GM23338 (cell line): ENCODE measurements at regions not wholly inside any gene's neighbourhood (a gene's known extent, or its start where the extent isn't known, plus 50 kb on each side); places are given as distances from the start of the nearest gene placed in this dataset.

Experiments
- CREB1 ChIP-seq: fragments of 250-450 bp; sonication (Bioruptor Pico); IDR thresholded peaks from 2 replicates; pipeline ENCODE4 v1.5.0; 2020; ENCODE audit warnings: low read depth, mild to moderate bottlenecking, moderate library complexity
- EZH2 ChIP-seq: fragments of 200-600 bp; sonication (generic); IDR thresholded peaks from one replicate; pipeline ENCODE4 v1.8.0; 2017; ENCODE audit warnings: antibody characterized with exemption, mild to moderate bottlenecking, low read depth; ENCODE audit not compliant: unreplicated experiment
- EZH2phosphoT487 ChIP-seq: fragments of 200-600 bp; sonication (generic); IDR thresholded peaks from one replicate; pipeline ENCODE4 v1.8.1; 2018; ENCODE audit warnings: antibody characterized with exemption; ENCODE audit not compliant: unreplicated experiment
- POLR2AphosphoS5 ChIP-seq: IDR thresholded peaks from 2 replicates; pipeline ENCODE4 v1.6.1; 2016; ENCODE audit warnings: antibody characterized with exemption, low read depth
- STAT1 ChIP-seq: IDR thresholded peaks from one replicate; pipeline ENCODE4 v1.6.1; 2016; ENCODE audit warnings: antibody characterized with exemption; ENCODE audit not compliant: unreplicated experiment
- ZNF114 ChIP-seq: fragments of 250-450 bp; sonication (Bioruptor Pico); IDR thresholded peaks from 2 replicates; pipeline ENCODE4 v1.5.0; 2020; ENCODE audit warnings: mild to moderate bottlenecking, moderate library complexity
- TF ChIP-seq, protein P1 (sequence below), 2 experiments: fragments of 200-600 bp in 1 of 2; sonication (generic) in 1 of 2; conservative IDR thresholded peaks; 2 replicates each; pipeline versions ENCODE4 v1.5.1 to v1.6.1; 2016 to 2017; ENCODE audit warnings: antibody characterized with exemption in 2 of 2, low read depth in 2 of 2, mild to moderate bottlenecking in 2 of 2, moderate library complexity in 1 of 2
- TF ChIP-seq, protein P2 (sequence below): IDR thresholded peaks from one replicate; pipeline ENCODE4 v1.6.1; 2018; ENCODE audit warnings: antibody characterized with exemption; ENCODE audit not compliant: unreplicated experiment

DNA sequence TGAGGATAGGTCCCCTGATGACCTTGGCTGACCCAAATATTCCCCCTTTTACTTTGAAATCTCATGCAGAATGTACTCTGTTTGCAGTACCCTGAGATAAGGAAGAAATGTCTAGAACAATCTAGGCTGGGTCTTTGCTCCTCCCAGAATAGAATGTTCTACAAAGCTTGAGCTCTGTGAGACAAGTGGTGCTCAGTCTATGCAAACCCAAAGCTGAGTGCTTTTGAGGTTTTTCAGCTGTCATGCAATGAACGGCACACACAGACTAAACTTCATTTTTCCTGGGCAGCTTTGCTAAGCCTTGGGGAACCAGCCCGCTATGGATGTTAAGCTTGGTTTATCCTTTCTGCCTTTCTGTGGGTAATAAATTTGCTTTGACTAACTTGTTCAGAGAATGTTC is 513.6 kb downstream of the FAT4 start:
- TF ChIP-seq, protein P1, sequence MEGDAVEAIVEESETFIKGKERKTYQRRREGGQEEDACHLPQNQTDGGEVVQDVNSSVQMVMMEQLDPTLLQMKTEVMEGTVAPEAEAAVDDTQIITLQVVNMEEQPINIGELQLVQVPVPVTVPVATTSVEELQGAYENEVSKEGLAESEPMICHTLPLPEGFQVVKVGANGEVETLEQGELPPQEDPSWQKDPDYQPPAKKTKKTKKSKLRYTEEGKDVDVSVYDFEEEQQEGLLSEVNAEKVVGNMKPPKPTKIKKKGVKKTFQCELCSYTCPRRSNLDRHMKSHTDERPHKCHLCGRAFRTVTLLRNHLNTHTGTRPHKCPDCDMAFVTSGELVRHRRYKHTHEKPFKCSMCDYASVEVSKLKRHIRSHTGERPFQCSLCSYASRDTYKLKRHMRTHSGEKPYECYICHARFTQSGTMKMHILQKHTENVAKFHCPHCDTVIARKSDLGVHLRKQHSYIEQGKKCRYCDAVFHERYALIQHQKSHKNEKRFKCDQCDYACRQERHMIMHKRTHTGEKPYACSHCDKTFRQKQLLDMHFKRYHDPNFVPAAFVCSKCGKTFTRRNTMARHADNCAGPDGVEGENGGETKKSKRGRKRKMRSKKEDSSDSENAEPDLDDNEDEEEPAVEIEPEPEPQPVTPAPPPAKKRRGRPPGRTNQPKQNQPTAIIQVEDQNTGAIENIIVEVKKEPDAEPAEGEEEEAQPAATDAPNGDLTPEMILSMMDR (conservative IDR thresholded peaks at IDR 0.05; ENCODE audit: low read depth in 2 of 2), result no peak
- TF ChIP-seq ZNF114 (CRISPR knock-in tag) (no peak), POLR2AphosphoS5 (no peak), EZH2 (no peak), CREB1 (CRISPR knock-in tag) (no peak), STAT1 (no peak), EZH2phosphoT487 (no peak)
- TF ChIP-seq, protein P2, sequence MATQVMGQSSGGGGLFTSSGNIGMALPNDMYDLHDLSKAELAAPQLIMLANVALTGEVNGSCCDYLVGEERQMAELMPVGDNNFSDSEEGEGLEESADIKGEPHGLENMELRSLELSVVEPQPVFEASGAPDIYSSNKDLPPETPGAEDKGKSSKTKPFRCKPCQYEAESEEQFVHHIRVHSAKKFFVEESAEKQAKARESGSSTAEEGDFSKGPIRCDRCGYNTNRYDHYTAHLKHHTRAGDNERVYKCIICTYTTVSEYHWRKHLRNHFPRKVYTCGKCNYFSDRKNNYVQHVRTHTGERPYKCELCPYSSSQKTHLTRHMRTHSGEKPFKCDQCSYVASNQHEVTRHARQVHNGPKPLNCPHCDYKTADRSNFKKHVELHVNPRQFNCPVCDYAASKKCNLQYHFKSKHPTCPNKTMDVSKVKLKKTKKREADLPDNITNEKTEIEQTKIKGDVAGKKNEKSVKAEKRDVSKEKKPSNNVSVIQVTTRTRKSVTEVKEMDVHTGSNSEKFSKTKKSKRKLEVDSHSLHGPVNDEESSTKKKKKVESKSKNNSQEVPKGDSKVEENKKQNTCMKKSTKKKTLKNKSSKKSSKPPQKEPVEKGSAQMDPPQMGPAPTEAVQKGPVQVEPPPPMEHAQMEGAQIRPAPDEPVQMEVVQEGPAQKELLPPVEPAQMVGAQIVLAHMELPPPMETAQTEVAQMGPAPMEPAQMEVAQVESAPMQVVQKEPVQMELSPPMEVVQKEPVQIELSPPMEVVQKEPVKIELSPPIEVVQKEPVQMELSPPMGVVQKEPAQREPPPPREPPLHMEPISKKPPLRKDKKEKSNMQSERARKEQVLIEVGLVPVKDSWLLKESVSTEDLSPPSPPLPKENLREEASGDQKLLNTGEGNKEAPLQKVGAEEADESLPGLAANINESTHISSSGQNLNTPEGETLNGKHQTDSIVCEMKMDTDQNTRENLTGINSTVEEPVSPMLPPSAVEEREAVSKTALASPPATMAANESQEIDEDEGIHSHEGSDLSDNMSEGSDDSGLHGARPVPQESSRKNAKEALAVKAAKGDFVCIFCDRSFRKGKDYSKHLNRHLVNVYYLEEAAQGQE, result no peak
